Lower leg skin (tissue), 3 donors: ENCODE measurements at regions not wholly inside any gene's neighbourhood (a gene's known extent, or its start where the extent isn't known, plus 50 kb on each side); places are given as distances from the start of the nearest gene placed in this dataset.

Source experiments
- POLR2A ChIP-seq, 2 donors: fragments of 450-650 bp; IDR thresholded peaks; one replicate each; pipeline ENCODE4 v1.6.1; 2016 to 2017; ENCODE audit warnings: antibody characterized with exemption in 2 of 2, mild to moderate bottlenecking in 1 of 2, moderate library complexity in 1 of 2
- TF ChIP-seq, protein P1 (sequence below), 3 donors: fragments of 450-650 bp; IDR thresholded peaks; one replicate each; pipeline ENCODE4 v1.5.1; 2016; ENCODE audit warnings: antibody characterized with exemption in 3 of 3, mild to moderate bottlenecking in 3 of 3, moderate library complexity in 2 of 3

DNA sequence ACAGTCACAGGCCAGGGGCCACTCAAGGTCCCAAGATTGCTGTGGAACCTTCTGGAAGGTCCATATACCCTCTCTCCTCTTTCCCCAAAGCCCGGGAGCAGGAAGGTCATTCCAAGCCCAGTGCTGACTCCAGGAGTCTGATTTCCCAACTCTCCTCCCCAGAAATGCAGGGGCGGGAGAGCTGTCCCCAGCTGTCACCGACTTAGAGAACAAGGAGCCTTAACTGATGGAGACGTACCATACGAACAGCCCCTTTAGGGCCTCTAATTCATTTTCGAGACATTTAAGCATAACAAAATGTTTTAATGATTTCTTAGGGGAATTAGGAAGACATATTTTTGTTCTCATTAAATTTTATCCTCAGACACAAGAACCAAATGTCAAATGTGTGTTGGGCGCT is 99.2 kb downstream of the PHETA1 start:
- TF ChIP-seq, protein P1, sequence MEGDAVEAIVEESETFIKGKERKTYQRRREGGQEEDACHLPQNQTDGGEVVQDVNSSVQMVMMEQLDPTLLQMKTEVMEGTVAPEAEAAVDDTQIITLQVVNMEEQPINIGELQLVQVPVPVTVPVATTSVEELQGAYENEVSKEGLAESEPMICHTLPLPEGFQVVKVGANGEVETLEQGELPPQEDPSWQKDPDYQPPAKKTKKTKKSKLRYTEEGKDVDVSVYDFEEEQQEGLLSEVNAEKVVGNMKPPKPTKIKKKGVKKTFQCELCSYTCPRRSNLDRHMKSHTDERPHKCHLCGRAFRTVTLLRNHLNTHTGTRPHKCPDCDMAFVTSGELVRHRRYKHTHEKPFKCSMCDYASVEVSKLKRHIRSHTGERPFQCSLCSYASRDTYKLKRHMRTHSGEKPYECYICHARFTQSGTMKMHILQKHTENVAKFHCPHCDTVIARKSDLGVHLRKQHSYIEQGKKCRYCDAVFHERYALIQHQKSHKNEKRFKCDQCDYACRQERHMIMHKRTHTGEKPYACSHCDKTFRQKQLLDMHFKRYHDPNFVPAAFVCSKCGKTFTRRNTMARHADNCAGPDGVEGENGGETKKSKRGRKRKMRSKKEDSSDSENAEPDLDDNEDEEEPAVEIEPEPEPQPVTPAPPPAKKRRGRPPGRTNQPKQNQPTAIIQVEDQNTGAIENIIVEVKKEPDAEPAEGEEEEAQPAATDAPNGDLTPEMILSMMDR (IDR thresholded peaks at IDR 0.05), result no peak
- no peak for TF ChIP-seq POLR2A (IDR thresholded peaks at IDR 0.05)
